HG03558 (cell line): ENCODE measurements at regions not wholly inside any gene's neighbourhood (a gene's known extent, or its start where the extent isn't known, plus 50 kb on each side); places are given as distances from the start of the nearest gene placed in this dataset.
"Not testable (repeated sequence)": the region's sequence is repeated elsewhere in the genome, so short reads cannot be mapped to it uniquely, and the experiment has no call there.

Experiments
- ATAC-seq: cut with Tn5 transposase; IDR thresholded peaks from one replicate; pipeline ENCODE4 v1.9.1; 2021; ENCODE audit warnings: moderate number of reproducible peaks; ENCODE audit not compliant: unreplicated experiment; ENCODE audit errors: extremely low read depth

DNA sequence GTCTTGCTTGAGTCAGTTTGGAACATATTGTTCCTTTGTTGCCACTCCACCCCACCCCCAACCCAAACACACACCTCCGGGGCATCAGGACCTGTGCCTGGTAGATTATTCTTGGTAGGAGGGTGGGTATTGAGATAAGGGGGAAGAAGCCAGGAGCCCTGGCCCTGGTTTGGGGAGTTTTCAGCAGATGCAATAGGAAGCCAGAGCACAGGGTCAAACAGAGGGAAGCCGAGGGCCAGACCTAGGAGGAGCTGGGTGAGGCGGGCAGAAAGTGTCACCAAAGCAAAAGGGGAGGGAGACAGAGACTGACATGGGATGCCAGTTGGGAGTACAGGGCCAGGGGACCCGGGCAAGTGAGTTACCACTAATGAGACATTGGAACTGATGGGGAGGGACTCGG, 163.1 kb downstream of the RPLP1 start:
- ATAC-seq = no peak

DNA sequence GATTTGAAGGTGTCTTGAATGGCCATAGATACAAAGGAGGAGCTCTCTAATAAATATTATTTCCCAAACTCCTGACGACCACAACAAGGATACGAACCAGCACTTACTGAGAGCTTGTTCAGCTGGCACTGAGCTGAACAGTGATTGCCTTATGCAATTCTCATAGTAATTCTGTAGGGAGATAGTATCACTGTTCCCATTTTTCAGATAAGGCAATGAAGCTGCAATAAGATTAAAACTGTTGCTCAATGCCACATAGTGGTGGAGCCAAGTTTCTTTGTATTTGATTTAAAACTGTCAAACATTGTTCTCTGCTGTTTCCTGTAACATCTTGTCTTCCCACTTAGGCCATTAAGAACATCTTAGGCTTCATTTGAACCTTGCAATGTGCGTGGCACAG, 163.9 kb downstream of the RPLP1 start:
- ATAC-seq = no peak

DNA sequence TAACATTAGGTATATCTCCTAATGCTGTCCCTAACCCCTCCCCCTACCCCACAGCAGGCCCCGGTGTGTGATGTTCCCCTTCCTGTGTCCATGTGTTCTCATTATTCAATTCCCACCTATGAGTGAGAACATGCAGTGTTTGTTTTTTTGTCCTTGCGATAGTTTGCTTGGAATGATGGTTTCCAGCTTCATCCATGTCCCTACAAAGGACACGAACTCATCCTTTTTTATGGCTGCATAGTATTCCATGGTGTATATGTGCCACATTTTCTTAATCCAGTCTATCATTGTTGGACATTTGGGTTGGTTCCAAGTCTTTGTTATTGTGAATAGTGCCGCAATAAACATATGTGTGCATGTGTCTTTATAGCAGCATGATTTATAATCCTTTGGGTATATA, 164.5 kb downstream of the RPLP1 start:
- not testable (repeated sequence) for ATAC-seq

DNA sequence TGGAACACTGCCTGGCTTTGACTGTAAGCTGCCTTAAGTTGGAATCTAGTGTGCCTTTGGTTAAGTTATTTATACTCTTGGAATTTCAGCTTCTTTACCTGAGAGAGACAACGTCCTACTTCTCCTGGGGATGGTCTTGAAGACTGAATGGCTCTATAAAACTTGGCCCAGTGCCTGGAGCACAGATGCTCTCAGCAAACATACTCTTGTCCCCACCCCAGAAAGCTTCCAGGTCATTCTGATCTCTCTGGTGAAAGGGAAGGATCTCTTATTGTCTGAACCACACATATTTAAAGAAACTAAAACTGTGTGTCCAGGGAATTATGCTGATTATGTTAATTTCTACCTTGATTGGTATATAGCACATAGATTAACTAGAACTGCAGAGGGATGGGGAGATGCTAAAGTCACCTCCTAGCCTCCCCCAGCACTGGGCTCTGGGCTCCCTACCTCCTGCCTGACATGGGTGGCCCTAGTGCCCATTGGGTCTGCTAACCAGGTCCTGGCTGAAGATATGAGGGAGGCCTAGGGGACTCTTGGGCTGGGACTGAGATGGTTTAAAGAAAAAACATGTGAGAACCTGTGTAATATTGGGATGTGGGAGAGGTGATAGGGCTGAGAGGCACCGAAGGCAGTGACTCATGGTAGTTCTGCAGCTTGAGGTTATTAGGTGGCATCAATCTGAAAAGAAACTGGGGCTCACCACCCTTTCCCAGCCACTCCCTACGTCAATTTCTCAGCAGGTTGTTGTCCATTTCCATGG, 171.0 kb downstream of the RPLP1 start:
- ATAC-seq = no peak

DNA sequence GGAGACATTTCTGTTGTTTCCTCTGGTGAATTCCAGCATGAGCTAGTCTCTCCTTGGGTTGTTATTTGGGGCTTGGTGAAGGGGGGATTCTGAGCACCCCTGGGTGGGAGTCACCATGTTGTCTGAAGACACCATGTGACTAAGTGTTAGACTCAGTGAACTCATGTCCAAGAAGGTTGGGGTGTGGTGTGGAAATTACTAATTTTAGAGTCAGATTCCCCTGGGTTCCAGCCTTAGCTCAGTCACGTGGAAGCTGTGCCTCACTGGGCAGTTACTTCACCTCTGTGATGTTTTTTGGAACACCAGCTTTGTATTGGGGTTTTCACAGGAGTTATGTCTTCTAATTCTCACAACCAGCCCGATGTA, 171.5 kb downstream of the RPLP1 start:
- no peak for ATAC-seq

DNA sequence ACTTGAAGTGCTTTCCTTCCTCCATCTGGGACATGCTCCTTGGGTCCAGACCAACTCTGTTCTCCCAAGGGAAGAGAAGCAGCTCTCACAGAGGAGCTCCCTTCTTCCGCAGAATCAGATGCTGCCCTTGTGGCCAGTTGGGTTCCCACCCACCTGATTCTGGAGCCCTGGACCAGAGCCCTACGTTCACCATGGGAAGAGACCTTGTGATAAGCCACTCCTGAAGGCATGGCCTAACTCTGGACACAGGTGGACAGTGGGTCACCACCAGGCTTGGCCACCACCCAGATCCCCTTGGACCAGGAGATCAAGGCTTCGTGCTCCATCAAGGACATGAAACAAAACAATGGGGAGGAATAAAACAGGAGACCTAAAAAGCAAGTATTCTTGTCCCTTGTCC, 172.2 kb downstream of the RPLP1 start:
- ATAC-seq = no peak

DNA sequence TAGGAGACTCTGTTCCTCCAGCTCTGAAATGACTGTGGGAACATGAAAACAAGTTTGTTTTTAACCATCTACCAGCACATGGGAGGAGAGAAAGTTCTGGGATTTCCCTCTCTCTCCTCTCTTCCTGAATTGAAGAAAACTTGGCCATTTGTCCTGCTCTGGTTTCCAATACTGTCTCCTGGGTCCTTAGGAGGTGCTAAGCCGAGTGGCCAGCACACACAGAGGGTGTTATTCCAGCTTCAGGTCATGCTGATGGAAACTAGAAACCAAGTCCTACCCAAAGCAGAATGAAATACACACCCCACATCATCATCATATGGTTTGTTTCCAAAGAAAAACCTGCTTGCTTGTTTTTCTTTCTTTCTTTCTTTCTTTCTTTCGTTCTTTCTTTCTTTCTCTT, 172.7 kb downstream of the RPLP1 start:
- ATAC-seq = no peak

DNA sequence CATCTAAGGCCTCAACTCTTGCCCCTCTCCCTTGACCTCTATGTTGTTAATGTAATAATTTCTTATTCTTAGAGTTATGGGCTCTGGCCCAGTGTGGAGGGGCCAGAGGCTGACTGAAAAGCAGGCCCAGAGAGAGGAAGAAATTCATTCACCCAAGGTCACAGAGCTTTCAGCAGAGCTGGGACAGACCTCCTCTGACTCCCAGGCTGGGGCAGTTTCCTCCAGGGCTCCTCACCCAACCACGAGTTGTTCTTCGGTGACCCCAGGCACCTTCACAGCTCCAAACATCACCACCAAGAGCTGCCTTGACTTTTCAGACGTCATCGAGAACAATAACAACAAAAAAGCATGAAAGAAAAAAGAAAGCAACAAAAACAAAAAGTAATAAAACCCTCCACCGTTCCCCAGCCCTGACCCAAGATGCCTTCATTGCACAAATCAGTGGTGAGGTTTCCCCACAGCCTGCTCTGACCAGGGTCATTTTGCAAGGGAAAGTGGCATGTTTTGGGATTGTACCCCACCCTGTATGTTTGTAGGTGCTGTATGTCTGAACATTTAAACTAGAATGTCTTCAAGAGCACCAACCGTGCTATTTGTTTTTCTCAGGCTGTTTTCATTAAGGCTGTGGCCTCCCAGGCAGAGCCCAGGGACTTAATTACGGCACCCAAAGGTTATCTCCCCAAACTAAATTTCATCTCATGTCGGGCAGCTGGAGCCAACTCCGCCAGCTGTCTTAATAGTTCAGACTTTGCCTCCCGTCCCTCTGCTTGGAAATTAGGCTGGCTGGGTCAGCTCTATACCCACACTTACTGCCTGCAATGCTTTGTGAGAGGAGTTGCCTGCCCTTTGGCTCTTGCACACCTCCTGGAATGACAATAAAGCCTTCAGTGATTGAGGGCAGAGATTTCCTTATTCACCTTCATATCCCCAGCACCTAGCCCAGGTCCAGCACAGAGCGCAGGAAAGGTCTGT, 173.8 kb downstream of the RPLP1 start:
- no peak for ATAC-seq

DNA sequence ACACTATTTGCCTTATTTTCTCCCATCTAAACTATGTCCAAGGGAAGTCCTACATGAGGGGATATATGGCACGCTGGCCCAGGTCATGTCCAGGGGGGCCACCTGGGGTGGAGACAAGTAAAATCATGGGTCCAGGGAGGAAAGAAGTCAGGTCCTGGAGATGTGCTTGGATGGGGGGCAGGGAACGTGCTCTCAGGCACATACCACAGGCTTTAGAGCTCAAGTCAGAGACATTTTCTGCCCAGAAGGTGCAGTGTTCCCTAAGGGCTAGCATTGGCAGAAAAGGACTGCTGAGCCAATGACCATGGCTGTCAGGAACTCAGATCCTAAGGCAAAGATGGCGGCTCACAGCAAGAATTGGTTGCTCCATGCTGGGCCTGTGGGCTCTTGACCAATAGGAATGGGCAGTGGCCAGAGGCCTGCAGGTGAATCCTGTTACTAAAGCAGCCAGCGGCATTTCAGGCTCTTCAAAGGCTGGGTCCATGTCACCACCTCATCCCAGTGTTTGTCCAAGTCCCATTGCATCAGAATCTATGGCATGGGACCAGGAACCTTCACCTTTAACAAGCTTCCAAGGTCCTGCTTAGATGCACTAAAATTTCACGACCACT, 175.0 kb downstream of the RPLP1 start:
- no peak for ATAC-seq

DNA sequence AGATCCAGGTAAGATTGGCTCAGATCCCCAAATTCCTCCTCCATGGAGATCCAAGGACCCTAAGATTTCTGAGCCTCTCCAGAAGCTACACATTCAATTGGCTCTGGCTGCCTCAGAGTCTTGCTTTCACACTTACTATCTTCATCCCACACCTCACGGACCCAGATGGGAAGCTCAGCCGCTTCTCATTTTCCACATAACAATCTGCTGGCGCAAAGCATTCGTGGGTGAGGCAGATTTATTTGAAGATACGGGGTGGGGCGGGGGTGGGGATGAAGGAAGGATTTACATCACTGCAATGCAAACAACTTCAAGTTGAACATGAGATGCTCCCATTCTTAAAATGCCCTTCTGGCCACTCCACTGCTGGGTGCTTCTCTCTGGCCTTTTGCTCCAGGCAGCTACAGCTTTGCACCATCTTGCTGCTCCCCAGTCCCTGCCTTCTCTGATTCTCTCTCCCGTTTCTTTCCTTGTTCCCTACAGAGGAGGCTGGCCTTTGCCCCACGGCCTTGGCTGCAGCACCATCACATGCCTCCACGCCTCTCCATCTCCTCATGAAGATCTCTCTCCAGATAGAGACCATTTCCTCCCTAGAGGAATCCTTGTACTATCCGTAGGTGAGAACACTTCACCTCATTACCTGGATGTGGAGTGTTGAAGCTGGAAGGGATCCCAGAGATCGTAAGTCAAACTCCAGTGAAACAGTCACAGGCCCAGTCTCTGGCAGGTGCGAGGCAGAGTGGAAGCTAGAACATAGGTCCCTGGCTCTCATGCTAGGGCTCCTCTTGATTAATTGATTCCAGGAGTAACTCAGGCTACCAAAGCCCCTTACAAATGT, 175.9 kb downstream of the RPLP1 start:
- no peak for ATAC-seq

DNA sequence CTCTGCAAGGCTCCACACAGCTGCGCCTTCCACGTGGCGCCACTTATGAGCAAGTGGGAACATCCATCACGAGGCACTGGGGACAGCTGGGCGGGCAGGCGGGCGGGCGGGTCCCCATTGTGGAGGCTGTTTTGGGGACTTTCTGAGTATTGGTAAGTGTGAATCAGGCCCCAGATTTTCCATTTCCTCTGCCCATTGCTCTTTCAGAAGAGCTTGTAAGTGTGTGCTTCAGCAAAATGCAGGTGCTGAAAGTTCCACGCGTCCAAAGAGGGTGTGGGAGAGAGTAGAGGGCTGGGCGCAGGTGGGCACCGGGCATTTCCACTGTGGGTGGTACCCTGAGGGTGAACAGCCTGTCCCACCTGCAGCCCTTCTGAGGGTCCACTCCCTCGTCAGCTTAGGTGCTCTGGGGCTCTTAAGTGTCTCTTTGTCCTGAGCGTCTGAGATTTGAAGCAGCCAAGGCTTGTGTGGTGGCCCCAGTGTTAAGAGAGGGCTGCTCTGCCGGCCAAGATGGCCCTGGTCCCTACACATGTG, 177.1 kb downstream of the RPLP1 start:
- ATAC-seq = no peak

DNA sequence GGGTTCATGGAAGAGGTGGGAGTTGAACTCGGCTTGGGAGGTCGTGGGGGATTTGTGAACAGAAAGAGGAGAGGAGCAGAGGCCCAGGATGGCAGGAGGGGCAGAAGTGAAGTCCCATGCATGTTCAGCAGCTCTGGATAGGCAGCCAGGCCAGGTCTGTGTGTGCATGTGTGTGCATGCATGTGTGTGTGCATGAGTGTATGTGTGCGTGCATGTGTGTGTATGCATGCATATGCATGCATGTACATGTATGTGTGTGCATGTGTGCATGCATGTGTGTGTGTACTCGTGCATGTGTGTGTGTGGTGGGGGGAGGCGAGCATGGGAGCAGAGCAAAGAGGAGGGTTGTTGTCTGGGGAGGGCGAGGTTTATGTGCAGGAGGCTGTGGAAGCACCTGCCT, 178.4 kb downstream of the RPLP1 start:
- ATAC-seq = no peak

DNA sequence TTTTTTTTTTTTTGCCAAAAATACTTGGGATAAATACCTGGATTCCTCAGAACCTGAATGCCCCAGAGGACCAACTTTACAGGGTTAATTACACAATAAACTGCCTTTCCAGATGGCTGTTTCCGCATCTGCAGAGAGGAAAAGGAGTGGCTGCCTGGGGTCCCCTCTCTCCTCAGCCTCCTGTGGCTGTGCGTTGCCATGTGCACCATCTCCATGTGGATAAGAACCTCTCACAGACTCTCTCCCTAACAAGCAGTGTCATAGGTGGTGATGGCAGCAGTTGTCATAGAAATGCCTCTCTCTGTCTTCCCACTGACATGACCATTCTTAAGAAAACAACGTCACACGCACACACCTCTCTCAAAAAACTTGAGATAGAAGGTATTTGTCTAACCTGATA, 179.4 kb downstream of the RPLP1 start:
- ATAC-seq = no peak

DNA sequence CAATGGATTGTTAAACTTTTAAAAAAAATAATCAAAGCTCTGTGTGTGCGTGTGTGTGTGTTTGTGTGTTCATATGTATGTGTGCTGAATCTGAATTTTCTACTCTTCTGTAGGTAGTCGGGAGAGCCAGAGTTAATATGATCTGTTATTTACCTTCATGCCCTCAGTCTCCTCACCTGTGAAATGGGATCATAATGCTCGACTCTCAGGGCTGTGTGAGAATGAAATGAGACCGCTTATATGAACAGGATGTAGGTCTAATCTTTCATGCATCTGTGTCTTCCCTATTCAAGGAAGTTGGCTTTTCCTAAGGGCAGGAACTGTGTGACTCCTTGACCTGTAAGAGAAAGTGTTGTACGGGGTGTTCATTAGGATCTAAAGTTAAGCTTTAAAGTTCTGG, 182.2 kb downstream of the RPLP1 start:
- no peak for ATAC-seq

DNA sequence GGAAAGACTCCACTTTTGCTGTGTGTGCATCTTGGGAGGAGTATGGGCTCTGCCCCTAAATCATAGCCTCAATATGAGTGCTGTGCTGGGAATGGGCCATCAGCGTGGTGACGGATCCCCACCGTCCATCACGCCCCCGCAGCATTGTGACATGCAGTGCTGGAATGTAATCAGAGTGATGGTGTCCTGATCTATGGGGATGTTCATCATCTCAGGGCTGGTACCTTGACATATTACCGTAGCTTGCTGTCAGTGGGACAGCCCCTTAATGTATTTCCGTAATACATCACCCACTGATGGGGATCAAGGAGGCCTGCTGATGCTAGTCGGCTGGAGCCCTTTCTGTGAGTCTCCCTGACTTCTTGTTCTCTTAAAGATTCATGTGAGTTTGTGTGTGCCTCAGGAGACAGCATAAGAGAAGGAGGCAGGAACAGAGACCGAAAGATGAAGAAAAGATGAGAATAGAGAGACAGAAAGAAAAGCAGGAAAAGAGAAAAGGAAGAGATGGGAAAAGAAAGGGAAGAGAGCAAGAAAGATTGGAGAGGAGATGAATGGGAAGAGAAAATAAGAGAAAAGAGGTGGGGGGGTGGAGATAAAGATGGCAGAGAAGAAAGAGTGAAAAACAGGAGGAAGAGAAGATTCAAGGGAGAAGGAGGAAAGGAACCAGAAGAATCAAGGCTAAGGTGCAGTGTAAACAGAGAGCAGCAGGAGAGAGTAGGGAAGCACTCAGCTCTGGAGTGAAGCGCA, 183.7 kb downstream of the RPLP1 start:
- ATAC-seq = no peak

DNA sequence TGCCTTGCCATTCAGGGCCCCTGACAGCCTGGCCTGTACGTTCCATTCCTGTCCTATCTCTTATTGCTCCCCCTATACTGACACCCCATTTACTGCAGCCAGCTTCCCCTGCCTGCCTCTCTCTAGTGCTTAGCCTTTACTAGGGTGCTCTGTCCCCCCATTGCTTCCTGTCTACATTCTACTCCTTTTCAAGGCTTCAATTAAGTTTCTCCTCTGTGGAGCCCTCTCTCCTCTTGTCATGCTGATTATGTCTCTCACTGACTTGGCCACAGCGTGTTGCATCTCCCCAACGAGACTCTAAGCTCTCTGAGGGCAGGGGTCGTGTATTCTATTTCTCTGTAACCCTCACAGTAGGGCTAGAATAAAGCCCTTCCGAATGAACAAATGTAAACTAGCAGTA, 185.2 kb downstream of the RPLP1 start:
- ATAC-seq = no peak

DNA sequence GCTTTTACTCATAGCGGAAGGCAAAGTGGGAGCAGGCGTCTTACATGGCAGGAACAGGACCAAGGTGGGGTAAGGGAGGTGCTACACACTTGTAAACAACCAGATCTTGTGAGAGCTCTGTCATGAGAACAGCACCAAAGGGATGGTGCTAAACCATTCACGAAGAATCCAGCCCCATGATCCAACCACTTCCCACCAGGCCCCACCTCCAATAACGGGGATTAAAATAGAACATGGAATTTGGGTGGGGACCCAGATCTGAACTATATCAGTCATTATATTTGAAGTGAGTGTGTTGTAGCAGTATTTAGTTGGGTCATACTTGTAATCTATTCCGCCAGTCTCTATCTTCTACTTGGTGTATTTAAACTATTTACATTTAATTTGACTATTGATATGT, 190.9 kb downstream of the RPLP1 start:
- no peak for ATAC-seq

DNA sequence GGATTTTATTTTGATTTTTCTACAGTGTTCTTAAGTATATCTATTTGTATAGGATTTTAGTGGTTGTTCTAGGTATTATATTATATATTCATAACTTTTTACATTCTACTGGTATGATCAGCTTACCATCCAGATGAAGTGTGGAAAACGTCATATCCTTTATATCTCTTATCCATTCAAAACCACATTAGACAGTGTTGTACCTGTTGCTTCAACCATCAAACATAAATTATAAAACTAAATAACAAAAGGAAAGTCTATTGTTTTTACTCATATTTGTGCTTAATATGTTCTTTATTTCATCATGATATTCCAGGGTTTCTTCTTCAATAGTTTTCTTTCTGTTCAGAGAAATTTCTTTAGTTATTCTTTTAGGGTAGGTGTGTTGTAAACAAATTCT, 191.4 kb downstream of the RPLP1 start:
- no peak for ATAC-seq

DNA sequence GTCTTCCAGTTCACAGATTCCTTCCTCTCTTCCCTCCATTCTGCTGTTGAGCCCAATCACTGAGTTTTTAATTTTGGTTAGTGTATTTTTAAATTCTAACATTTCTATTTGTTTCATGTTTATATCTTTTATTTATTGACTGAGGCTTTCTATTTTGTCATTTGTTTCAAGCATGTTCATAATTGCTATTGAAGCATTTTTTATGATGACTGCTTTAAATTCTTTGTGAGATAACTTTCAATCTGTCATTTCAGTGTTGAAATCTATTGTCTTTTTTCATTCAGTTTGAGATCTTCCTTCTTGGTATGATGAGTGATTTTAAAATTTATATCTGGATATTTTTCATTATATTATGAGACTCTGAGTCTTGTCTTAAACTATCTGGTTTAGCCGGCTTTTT, 192.3 kb downstream of the RPLP1 start:
- ATAC-seq = no peak
